K562 (cell line): ENCODE measurements at regions not wholly inside any gene's neighbourhood (a gene's known extent, or its start where the extent isn't known, plus 50 kb on each side); places are given as distances from the start of the nearest gene placed in this dataset.
"Not testable (repeated sequence)": the region's sequence is repeated elsewhere in the genome, so short reads cannot be mapped to it uniquely, and the experiment has no call there.

ENCODE experiments used
- ATAC-seq: fragments of 200-7000 bp; cut with Tn5 transposase; 3 replicates; pipeline ENCODE4 v1.9.1; 2020; ENCODE audit warnings: moderate library complexity
- BruUV-seq: library from RNA; stranded (reverse); fragments of 400-500 nt; replicated peaks from 2 replicates; lab custom pipeline; 2021; lab: Mats Ljungman, UMichigan
- CTCF ChIA-PET: fragments of 300-600 bp; formaldehyde crosslinking; extraction: SDS; loops from one replicate; lab custom pipeline; 2021; ENCODE audit warnings: low intra/inter-chr PET ratio; lab: Yijun Ruan, JAX
- POLR2A ChIA-PET: fragments of 300-600, 350-650 bp; sonication (Branson Sonifier 250); formaldehyde crosslinking; extraction: SDS; loops from one replicate; lab custom pipeline; 2021; ENCODE audit warnings: antibody characterized with exemption, inconsistent platforms; lab: Yijun Ruan, JAX
- DNase-seq, 4 experiments: peaks; one replicate each; pipeline versions ENCODE4 v3.0.0 to v3.0.0-alpha.2; 2011 to 2018; ENCODE audit warnings: low spot score in 3 of 4, mixed read lengths in 3 of 4; ENCODE audit errors: extremely low read depth in 1 of 4
- FAIRE-seq: peaks from 2 replicates; lab custom pipeline; 2011; peaks lifted over from hg19 to GRCh38; lab: Jason Lieb, UNC
- H2AFZ ChIP-seq: 2 replicates; pipeline ENCODE4 v1.6.0; 2011; ENCODE audit warnings: low read depth, low read length, control low read depth, inconsistent platforms
- H3K27ac ChIP-seq: fragments of 200-600 bp; 3 replicates; pipeline ENCODE4 v1.8.0; 2011; ENCODE audit warnings: low read depth, mild to moderate bottlenecking, control low read depth, inconsistent platforms, low read length, moderate library complexity, mixed read lengths; ENCODE audit errors: extremely low read depth
- H3K27me3 ChIP-seq, 2 experiments: fragments of 300-600 bp in 1 of 2; 2 replicates in 1 of 2; 3 replicates in 1 of 2; pipeline versions ENCODE4 v1.6.0 to v1.8.0; 2011; ENCODE audit warnings: inconsistent platforms in 2 of 2, low read length in 2 of 2, mild to moderate bottlenecking in 1 of 2, mixed read lengths in 1 of 2, moderate library complexity in 1 of 2; ENCODE audit not compliant: control insufficient read depth in 2 of 2, insufficient read depth in 2 of 2
- H3K36me3 ChIP-seq: fragments of 300-600 bp; 3 replicates; pipeline ENCODE4 v1.8.0; 2011; ENCODE audit warnings: mild to moderate bottlenecking, low read length, inconsistent platforms; ENCODE audit not compliant: control insufficient read depth, insufficient read depth
- H3K4me1 ChIP-seq, 2 experiments: fragments of 200-600 bp in 1 of 2; replicated peaks in 1 of 2; 2 replicates in 1 of 2; 3 replicates in 1 of 2; pipeline versions ENCODE4 v1.5.1 to v1.8.0; 2011; ENCODE audit warnings: inconsistent platforms in 2 of 2, low read length in 2 of 2, mild to moderate bottlenecking in 1 of 2, mixed read lengths in 1 of 2, moderate library complexity in 1 of 2; ENCODE audit not compliant: control insufficient read depth in 2 of 2, insufficient read depth in 2 of 2
- H3K4me2 ChIP-seq: 2 replicates; pipeline ENCODE4 v1.6.1; 2011; ENCODE audit warnings: low read length, control low read depth, inconsistent platforms, mixed read lengths; ENCODE audit not compliant: insufficient read depth
- H3K4me3 ChIP-seq: fragments of 200-600 bp; sonication (generic), shearing (Covaris generic); 2 replicates; pipeline ENCODE4 v1.5.1; 2016; ENCODE audit warnings: control low read depth, inconsistent platforms
- H3K79me2 ChIP-seq: fragments of 200-600 bp; 3 replicates; pipeline ENCODE4 v1.8.0; 2011; ENCODE audit warnings: low read length, inconsistent platforms; ENCODE audit not compliant: control insufficient read depth, insufficient read depth
- H3K9ac ChIP-seq, 2 experiments: 2 replicates each; pipeline versions ENCODE4 v1.6.0 to v1.6.1; 2011; ENCODE audit warnings: low read depth in 2 of 2, low read length in 2 of 2, control low read depth in 1 of 2, inconsistent platforms in 1 of 2, mild to moderate bottlenecking in 1 of 2, mixed read lengths in 1 of 2; ENCODE audit not compliant: insufficient read depth in 1 of 2
- H3K9me1 ChIP-seq: one replicate; pipeline ENCODE4 v1.6.0; 2011; ENCODE audit warnings: inconsistent platforms, mild to moderate bottlenecking, low read length, moderate library complexity; ENCODE audit not compliant: control insufficient read depth, insufficient read depth
- H3K9me3 ChIP-seq: replicated peaks from 2 replicates; pipeline ENCODE4 v1.5.1; 2011; ENCODE audit warnings: low read depth, low read length, inconsistent platforms; ENCODE audit not compliant: control insufficient read depth, insufficient read depth
- H4K20me1 ChIP-seq: replicated peaks from 2 replicates; pipeline ENCODE4 v1.6.1; 2011; ENCODE audit warnings: low read length, inconsistent platforms, mixed read lengths; ENCODE audit not compliant: control insufficient read depth, insufficient read depth
- DACH1 ChIP-seq: fragments of 450-650 bp; IDR thresholded peaks from 2 replicates; pipeline ENCODE4 v1.6.1; 2018; ENCODE audit not compliant: partially characterized antibody
- EGR1 ChIP-seq: fragments of 450-650 bp; conservative IDR thresholded peaks from 2 replicates; pipeline ENCODE4 v1.6.1; 2017; ENCODE audit warnings: mild to moderate bottlenecking
- WGBS: fragments of 100-300 bp; shearing (Covaris generic); methylation state at CpG from one replicate; pipeline ENCODE4 v1.1.6; 2016; ENCODE audit warnings: low coverage, mixed read lengths; ENCODE audit not compliant: insufficient coverage; ENCODE audit errors: missing lambda C conversion rate; 5-methylcytosine and 5-hydroxymethylcytosine counted together
- in situ Hi-C: fragments of 300-500 bp; cut with MboI; formaldehyde crosslinking; loops from 4 replicates; pipeline ENCODE4 v1.15.0; 2018; ENCODE audit warnings: inconsistent platforms, mixed read lengths
- intact Hi-C: fragments of 100-400 bp; cut with micrococcal nuclease; formaldehyde crosslinking; loops from 2 replicates; pipeline ENCODE4 v1.14.2; 2022

GRCh38 chrX:123788193-123788592 is 55.3 kb upstream of the THOC2 start:
- 83% methylated on average over 6 of the region's 15 CpGs for WGBS

GRCh38 chrX:123788744-123789143 is 55.9 kb upstream of the THOC2 start:
- POLR2A ChIA-PET = interaction anchor here (1.1 kb wide), 1 partner anchor 15 kb away, joined by 3 read pairs; no protein-coding TSS in a partner anchor
- H3K27ac ChIP-seq = no peak overlapping the region
- intact Hi-C loops = no loop called here
- no peak for ATAC-seq
- no peaks in the 10 kb centered on the region for H4K20me1 ChIP-seq
- no peak overlapping the region for H3K9ac ChIP-seq
- no TSS peak for BruUV-seq
- H3K4me3 ChIP-seq = no peak overlapping the region
- no peaks in the 10 kb centered on the region for H3K27me3 ChIP-seq
- peaks cover 8 to 9% of the 10 kb centered on the region in 2 experiments; a peak in 4 of 5 replicates for H3K4me1 ChIP-seq
- H2AFZ ChIP-seq = no peak overlapping the region
- CTCF ChIA-PET = no interaction called here
- TF ChIP-seq DACH1 = no peak
- no peak for FAIRE-seq
- H3K9me3 ChIP-seq = no peaks in the 10 kb centered on the region
- no peaks in the 10 kb centered on the region for H3K36me3 ChIP-seq
- in situ Hi-C loops = no loop called here
- H3K4me2 ChIP-seq = no peak overlapping the region
- H3K79me2 ChIP-seq = no peaks in the 10 kb centered on the region
- no peaks in the 10 kb centered on the region for H3K9me1 ChIP-seq
- DNase-seq = no peak

More at GRCh38 chrX:123788193-123788592, 55.3 kb upstream of the THOC2 start:
- H3K4me3 ChIP-seq, ATAC-seq, H3K9me3 ChIP-seq, H3K4me2 ChIP-seq, CTCF ChIA-PET, H3K4me1 ChIP-seq, BruUV-seq, intact Hi-C loops, H3K9ac ChIP-seq: not testable (repeated sequence)
- DNase-seq = peak in 1 of 4 experiments; percentile 34
- TF ChIP-seq EGR1 = peak; percentile 73
- TF ChIP-seq, all 486 proteins: peak for 1; not testable (repeated sequence) for 485
- in situ Hi-C loops, H2AFZ ChIP-seq, H3K27ac ChIP-seq, FAIRE-seq, H4K20me1 ChIP-seq, H3K79me2 ChIP-seq, H3K27me3 ChIP-seq, H3K36me3 ChIP-seq, H3K9me1 ChIP-seq: not testable (repeated sequence)
- POLR2A ChIA-PET = interaction anchor here (1.1 kb wide), 1 partner anchor 16 kb away, joined by 3 read pairs; no protein-coding TSS in a partner anchor
